HUES64 (cell line): ENCODE measurements at regions not wholly inside any gene's neighbourhood (a gene's known extent, or its start where the extent isn't known, plus 50 kb on each side); places are given as distances from the start of the nearest gene placed in this dataset.
"Not testable (repeated sequence)": the region's sequence is repeated elsewhere in the genome, so short reads cannot be mapped to it uniquely, and the experiment has no call there.

Experiments used
- H3K27ac ChIP-seq: 2 replicates; pipeline ENCODE4 v1.7.0; 2013; ENCODE audit warnings: low read depth, low read length, inconsistent platforms
- H3K27me3 ChIP-seq: 2 replicates; pipeline ENCODE4 v1.6.1; 2013; ENCODE audit warnings: mild to moderate bottlenecking, low read length; ENCODE audit not compliant: insufficient read depth
- H3K36me3 ChIP-seq: 2 replicates; pipeline ENCODE4 v1.6.1; 2013; ENCODE audit warnings: mild to moderate bottlenecking, low read length; ENCODE audit not compliant: insufficient read depth
- H3K4me1 ChIP-seq: 2 replicates; pipeline ENCODE4 v1.6.1; 2013; ENCODE audit warnings: mild to moderate bottlenecking, low read length, moderate library complexity; ENCODE audit not compliant: insufficient read depth
- H3K4me3 ChIP-seq: 2 replicates; pipeline ENCODE4 v1.5.1; 2013; ENCODE audit warnings: mild to moderate bottlenecking, low read length, moderate library complexity
- H3K9ac ChIP-seq: 2 replicates; pipeline ENCODE4 v1.6.1; 2013; ENCODE audit warnings: mild to moderate bottlenecking, low read depth, low read length
- H3K9me3 ChIP-seq: 2 replicates; pipeline ENCODE4 v1.6.1; 2013; ENCODE audit warnings: low read depth, low read length; ENCODE audit not compliant: insufficient read depth
- WGBS: fragments of 150-250, 120-280 bp; methylation state at CpG from one replicate; pipeline ENCODE4 v1.1.7; 2013; ENCODE audit warnings: missing lambda C conversion rate; 5-methylcytosine and 5-hydroxymethylcytosine counted together

GRCh38 chr1:10943991-10944730 lies 68.3 kb upstream of the TARDBP start:
- H3K27ac ChIP-seq, result no peak overlapping the region
- 80% methylated on average over 23 of the region's 23 CpGs for WGBS
- no peak overlapping the region for H3K9ac ChIP-seq

GRCh38 chr1:10945991-10946509 lies 66.4 kb upstream of the TARDBP start:
- Histone ChIP-seq H3K4me3 (no peak overlapping the region), H3K36me3 (no peaks in the 10 kb centered on the region), H3K27me3 (peaks cover 6% of the 10 kb centered on the region; the same call in 1 of the 2 replicates), H3K9ac (no peak overlapping the region), H3K27ac (no peak overlapping the region), H3K4me1 (0 out of 2 replicates have a peak, but pooled peaks cover 3% of the 10 kb centered on the region), H3K9me3 (no peaks in the 10 kb centered on the region)
- WGBS, result 81% methylated on average over 17 of the region's 19 CpGs

More at GRCh38 chr1:10943991-10944730, 68.3 kb upstream of the TARDBP start:
- H3K27me3 ChIP-seq, result peaks cover 6% of the 10 kb centered on the region; the same call in 1 of the 2 replicates
- H3K9me3 ChIP-seq, result no peaks in the 10 kb centered on the region
- no peaks in the 10 kb centered on the region for H3K36me3 ChIP-seq
- no peak overlapping the region for H3K4me3 ChIP-seq
- H3K4me1 ChIP-seq, result 0 out of 2 replicates have a peak, but pooled peaks cover 3% of the 10 kb centered on the region

DNA sequence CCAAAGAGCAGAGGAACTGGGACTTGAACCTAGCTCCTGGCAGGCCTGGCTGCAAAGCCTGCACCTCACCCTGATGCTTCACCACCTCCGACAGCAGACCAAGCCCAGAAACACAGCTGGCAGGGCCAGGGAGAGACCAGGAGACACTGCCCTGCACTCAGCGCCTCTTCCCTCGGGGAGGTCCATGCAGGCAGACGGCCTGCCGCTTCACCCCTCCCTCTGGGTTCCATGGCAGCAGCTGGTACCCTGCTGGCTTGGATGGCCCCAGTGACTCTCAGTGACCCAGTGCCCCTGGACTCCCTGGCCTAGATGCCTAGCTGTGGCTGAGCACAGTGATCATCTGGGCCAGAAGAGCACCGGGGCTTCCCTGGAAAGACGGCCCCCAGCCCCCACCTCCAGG lies 65.3 kb upstream of the TARDBP start:
- Histone ChIP-seq H3K27me3 (peaks cover 4% of the 10 kb centered on the region; the same call in 1 of the 2 replicates), H3K4me1 (no peaks in the 10 kb centered on the region), H3K4me3 (no peak overlapping the region), H3K9ac (no peak overlapping the region), H3K36me3 (no peaks in the 10 kb centered on the region), H3K9me3 (no peaks in the 10 kb centered on the region), H3K27ac (no peak overlapping the region)
- 91% methylated on average over 7 of the region's 7 CpGs for WGBS

- WGBS, result 93% methylated on average over 19 of the region's 19 CpGs
- H3K4me1 ChIP-seq, result no peaks in the 10 kb centered on the region
- H3K9me3 ChIP-seq, result no peaks in the 10 kb centered on the region
- no peak overlapping the region for H3K27ac ChIP-seq
- H3K4me3 ChIP-seq, result no peak overlapping the region
- H3K27me3 ChIP-seq, result no peaks in the 10 kb centered on the region
- no peak overlapping the region for H3K9ac ChIP-seq
- H3K36me3 ChIP-seq, result no peaks in the 10 kb centered on the region
Observed at GRCh38 chr1:10947691-10948462, 64.6 kb upstream of the TARDBP start.

GRCh38 chr1:10948463-10948775 lies 64.0 kb upstream of the TARDBP start:
- Histone ChIP-seq H3K27ac (no peak overlapping the region), H3K9ac (no peak overlapping the region), H3K36me3 (no peaks in the 10 kb centered on the region), H3K9me3 (no peaks in the 10 kb centered on the region), H3K4me1 (no peaks in the 10 kb centered on the region), H3K4me3 (no peak overlapping the region), H3K27me3 (no peaks in the 10 kb centered on the region)
- whole genome bisulfite sequencing, result 93% methylated on average over 12 of the region's 12 CpGs

GRCh38 chr1:10950316-10951172 lies 61.9 kb upstream of the TARDBP start:
- Histone ChIP-seq H3K4me1 (no peaks in the 10 kb centered on the region), H3K27ac (no peak overlapping the region), H3K27me3 (no peaks in the 10 kb centered on the region), H3K4me3 (no peak overlapping the region), H3K9ac (no peak overlapping the region), H3K9me3 (no peaks in the 10 kb centered on the region), H3K36me3 (no peaks in the 10 kb centered on the region)
- WGBS, result 93% methylated on average over 17 of the region's 17 CpGs

GRCh38 chr1:10951298-10951697 lies 61.2 kb upstream of the TARDBP start:
- H3K27me3 ChIP-seq, H3K9me3 ChIP-seq, H3K27ac ChIP-seq, H3K4me1 ChIP-seq, H3K4me3 ChIP-seq, H3K36me3 ChIP-seq, H3K9ac ChIP-seq: not testable (repeated sequence)
- WGBS, result 96% methylated on average over 7 of the region's 7 CpGs

GRCh38 chr1:10951961-10952360 lies 60.5 kb upstream of the TARDBP start:
- no peaks in the 10 kb centered on the region for H3K36me3 ChIP-seq
- H3K27me3 ChIP-seq, result no peaks in the 10 kb centered on the region
- WGBS, result 75% methylated on average over 3 of the region's 4 CpGs
- no peak overlapping the region for H3K4me3 ChIP-seq
- no peak overlapping the region for H3K9ac ChIP-seq
- H3K4me1 ChIP-seq, result no peaks in the 10 kb centered on the region
- H3K27ac ChIP-seq, result no peak overlapping the region
- no peaks in the 10 kb centered on the region for H3K9me3 ChIP-seq

DNA sequence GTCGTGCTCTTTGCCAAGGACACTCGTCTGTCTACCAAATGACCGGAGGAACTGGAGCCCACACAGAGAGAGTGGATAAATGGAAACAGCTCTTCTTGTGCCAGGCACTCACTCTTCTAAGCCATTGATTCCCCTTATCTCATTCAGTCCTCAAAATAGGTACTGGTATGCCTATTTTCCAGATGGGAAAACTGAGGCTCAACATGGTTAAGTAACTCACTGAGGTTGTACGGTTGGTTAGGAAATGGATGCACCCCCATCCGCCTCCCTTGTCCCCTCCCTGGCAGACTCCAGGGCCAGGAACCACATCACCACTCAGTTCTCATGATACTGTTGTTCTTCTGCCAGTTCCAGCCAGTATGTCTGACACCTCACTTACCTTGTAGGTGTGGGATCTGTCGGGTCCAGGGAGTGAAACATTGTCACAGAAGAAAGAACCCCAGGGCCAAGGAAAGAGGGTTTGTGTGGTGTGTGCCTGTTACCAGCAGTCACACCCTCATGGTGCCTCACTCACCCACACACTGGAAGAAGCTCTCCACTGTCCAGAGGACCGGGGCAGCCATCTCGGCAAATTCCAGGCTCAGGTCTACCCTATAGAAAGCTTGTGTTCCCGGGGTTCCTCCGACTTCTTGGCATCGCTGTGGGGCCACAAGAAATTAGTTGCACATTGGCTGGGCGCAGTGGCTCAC lies 58.8 kb upstream of the TARDBP start:
- 96% methylated on average over 12 of the region's 12 CpGs for WGBS
- no peak overlapping the region for H3K27ac ChIP-seq
- H3K36me3 ChIP-seq, result no peaks in the 10 kb centered on the region
- H3K4me1 ChIP-seq, result peaks cover 9% of the 10 kb centered on the region
- H3K9ac ChIP-seq, result no peak overlapping the region
- no peaks in the 10 kb centered on the region for H3K9me3 ChIP-seq
- H3K27me3 ChIP-seq, result no peaks in the 10 kb centered on the region
- no peak overlapping the region for H3K4me3 ChIP-seq

DNA sequence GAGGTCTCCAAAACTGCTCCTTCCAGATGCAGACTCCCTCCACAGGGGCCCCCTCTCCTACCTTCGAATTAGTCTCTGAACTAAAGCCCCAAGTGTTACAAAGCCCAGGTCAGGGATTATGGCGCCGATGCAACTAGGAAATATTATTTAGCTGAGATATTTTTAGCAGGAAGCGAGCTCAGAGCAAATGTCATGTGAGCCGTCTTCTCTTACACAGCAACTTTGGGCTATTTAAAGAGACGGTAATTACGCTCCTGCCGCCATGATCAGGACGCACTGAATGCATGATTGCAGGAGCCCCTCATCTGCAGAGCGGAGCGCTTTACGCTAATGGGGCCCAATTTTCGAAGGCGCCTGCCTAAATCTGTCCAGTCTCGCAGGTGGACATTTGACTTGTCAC lies 55.3 kb upstream of the TARDBP start:
- no peaks in the 10 kb centered on the region for H3K36me3 ChIP-seq
- WGBS, result 95% methylated on average over 15 of the region's 15 CpGs
- peaks cover 10% of the 10 kb centered on the region for H3K4me1 ChIP-seq
- no peak overlapping the region for H3K9ac ChIP-seq
- H3K4me3 ChIP-seq, result no peak overlapping the region
- no peaks in the 10 kb centered on the region for H3K9me3 ChIP-seq
- H3K27me3 ChIP-seq, result no peaks in the 10 kb centered on the region
- no peak overlapping the region for H3K27ac ChIP-seq
